ENCODE measurements at regions not wholly inside any gene's neighbourhood (a gene's known extent, or its start where the extent isn't known, plus 50 kb on each side); places are given as distances from the start of the nearest gene placed in this dataset.

DNA sequence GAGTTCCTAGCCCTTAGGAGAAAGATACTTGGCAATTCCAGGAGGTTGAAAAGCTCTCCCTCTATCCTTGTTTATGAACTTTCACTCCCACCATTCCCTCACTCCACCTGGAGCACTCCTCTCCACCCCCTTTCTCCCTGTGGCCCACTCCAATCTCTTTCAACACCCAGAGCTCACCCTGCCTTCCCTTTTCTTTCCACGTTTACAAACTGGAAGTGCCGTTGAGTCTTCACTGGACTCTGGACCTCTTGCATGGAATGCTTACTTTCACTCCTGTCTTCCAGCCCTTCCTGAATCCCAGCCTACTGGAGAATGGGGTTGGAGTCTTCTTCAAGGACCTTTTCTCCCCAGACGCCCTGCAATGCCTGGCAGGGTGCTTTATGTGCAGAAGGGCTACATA is 198.5 kb downstream of the RHOU start:
- Histone ChIP-seq H3K4me3 (no peak overlapping the region), H3K27ac (no peak overlapping the region), H3K27me3 (no peaks in the 10 kb centered on the region), H3K4me1 (peaks cover 21 to 35% (median 29%) of the 10 kb centered on the region in 4 donors), H3K9me3 (no peaks in the 10 kb centered on the region), H3K36me3 (no peaks in the 10 kb centered on the region)
- DNase-seq (no peak), ATAC-seq (ENCODE audit: low FRiP score in 2 of 2) (no peak)
- TF ChIP-seq, protein P1, sequence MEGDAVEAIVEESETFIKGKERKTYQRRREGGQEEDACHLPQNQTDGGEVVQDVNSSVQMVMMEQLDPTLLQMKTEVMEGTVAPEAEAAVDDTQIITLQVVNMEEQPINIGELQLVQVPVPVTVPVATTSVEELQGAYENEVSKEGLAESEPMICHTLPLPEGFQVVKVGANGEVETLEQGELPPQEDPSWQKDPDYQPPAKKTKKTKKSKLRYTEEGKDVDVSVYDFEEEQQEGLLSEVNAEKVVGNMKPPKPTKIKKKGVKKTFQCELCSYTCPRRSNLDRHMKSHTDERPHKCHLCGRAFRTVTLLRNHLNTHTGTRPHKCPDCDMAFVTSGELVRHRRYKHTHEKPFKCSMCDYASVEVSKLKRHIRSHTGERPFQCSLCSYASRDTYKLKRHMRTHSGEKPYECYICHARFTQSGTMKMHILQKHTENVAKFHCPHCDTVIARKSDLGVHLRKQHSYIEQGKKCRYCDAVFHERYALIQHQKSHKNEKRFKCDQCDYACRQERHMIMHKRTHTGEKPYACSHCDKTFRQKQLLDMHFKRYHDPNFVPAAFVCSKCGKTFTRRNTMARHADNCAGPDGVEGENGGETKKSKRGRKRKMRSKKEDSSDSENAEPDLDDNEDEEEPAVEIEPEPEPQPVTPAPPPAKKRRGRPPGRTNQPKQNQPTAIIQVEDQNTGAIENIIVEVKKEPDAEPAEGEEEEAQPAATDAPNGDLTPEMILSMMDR (IDR thresholded peaks at IDR 0.05), result no peak
- TF ChIP-seq POLR2AphosphoS5 (IDR thresholded peaks at IDR 0.05) (no peak), POLR2A (IDR thresholded peaks at IDR 0.05) (no peak), EP300 (IDR thresholded peaks at IDR 0.05) (no peak)
- 68 to 77% methylated on average over 3 of the region's 3 CpGs for WGBS, 2 donors

DNA sequence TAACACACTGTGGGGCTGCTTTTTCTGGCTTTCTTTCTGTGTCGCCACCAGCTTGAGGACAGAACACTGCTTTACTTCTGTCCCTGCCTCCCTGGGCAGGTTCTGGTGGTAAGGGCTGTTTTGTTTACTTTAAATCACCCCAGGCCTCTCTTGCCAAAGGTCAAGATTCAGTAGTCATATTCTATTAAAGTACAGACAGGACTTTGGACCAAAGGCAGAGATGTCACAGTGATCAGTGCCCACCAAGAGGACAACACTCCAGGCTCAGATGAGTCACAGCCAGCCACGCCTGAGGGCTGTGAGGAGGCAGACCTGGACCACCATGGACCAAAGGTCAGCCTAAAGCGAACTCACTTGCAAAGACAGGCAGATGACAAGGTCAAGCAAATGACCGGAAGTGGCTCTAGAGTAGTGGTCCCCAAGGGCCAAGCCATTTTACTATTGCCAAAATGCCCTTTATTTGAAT is 200.0 kb downstream of the RHOU start:
- peaks cover 21 to 37% (median 30%) of the 10 kb centered on the region in 4 donors for H3K4me1 ChIP-seq
- H3K9me3 ChIP-seq, result no peaks in the 10 kb centered on the region
- ATAC-seq (ENCODE audit: low FRiP score in 2 of 2) (no peak), DNase-seq (no peak)
- no peaks in the 10 kb centered on the region for H3K27me3 ChIP-seq
- H3K27ac ChIP-seq, result no peak overlapping the region
- WGBS, 2 donors, result 88 to 93% methylated on average over 4 of the region's 4 CpGs
- no peaks in the 10 kb centered on the region for H3K36me3 ChIP-seq
- H3K4me3 ChIP-seq, result no peak overlapping the region
- TF ChIP-seq, protein P1 (IDR thresholded peaks at IDR 0.05), result no peak
- TF ChIP-seq POLR2A (IDR thresholded peaks at IDR 0.05) (no peak), POLR2AphosphoS5 (IDR thresholded peaks at IDR 0.05) (no peak), EP300 (IDR thresholded peaks at IDR 0.05) (no peak)

DNA sequence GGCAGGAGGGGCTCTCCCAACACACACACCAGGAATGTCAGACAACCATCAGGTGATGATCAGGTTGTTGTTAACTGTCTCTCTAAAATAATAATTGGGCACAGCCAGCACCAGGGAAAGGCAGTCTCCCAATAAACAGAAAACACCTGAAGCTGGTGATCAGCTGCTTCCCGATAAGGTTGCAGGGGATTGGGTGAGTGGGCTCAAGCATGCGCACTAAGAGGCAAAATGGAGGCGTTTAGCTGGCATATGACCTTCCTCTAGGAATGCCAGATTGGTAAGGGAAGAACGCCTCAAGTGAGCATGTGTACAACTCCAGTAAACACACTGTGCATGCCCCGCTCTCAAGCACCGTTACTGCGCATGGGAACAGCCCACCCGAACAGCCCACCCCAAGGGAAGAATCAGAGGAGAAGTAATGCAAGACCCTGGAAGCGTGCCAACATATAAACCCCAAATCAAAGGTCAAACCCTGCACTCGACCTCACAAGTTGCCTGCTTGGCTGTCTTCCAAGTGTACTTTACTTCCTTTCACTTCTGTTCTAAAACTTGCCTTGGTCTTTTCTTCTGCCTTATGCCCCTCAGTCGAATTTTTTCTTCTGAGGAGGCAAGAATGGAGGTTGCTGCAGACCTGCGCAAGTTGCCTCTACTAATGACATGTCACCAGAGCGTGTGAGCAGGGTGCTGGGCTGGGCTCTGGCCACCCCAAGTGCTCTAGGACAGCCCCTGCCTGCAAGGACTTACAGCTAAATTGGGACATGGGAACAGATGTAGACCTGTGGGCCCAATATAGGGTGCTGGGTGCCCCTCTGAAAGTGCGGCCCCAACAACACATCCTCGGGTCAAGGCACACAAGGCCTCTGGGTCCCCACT is 200.8 kb downstream of the RHOU start:
- 58 to 64% methylated on average over 15 of the region's 15 CpGs for WGBS, 2 donors
- DNase-seq (no peak), ATAC-seq (ENCODE audit: low FRiP score in 2 of 2) (no peak)
- Histone ChIP-seq H3K4me3 (no peak overlapping the region), H3K9me3 (no peaks in the 10 kb centered on the region), H3K4me1 (peaks cover 21 to 41% (median 30%) of the 10 kb centered on the region in 4 donors), H3K27ac (no peak overlapping the region), H3K36me3 (no peaks in the 10 kb centered on the region), H3K27me3 (no peaks in the 10 kb centered on the region)
- TF ChIP-seq POLR2AphosphoS5 (IDR thresholded peaks at IDR 0.05) (no peak), EP300 (IDR thresholded peaks at IDR 0.05) (no peak), POLR2A (IDR thresholded peaks at IDR 0.05) (no peak)
- TF ChIP-seq, protein P1 (IDR thresholded peaks at IDR 0.05), result no peak

DNA sequence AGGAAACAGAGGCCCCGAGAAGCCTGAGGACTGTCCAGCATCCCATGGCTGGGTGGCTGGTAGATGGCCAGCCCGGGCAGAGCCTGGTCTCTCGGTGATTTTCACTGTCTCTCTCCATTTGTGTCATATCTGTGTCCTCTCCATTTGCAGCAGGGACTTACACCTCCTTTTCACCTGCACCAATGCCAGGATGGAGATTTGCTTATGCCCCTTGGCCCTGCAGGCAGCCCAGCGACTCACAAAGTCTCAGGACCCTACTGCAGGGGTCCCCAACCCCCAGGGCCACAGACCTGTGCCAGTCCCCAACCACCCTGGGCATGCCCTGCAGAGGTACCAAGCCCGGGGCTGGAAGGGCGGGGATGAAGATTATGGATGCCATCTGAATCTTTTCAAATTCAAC is 201.6 kb downstream of the RHOU start:
- no peak overlapping the region for H3K4me3 ChIP-seq
- ATAC-seq (ENCODE audit: low FRiP score in 2 of 2) (no peak), DNase-seq (no peak)
- peaks cover 21 to 41% (median 30%) of the 10 kb centered on the region in 4 donors for H3K4me1 ChIP-seq
- H3K27ac ChIP-seq, result no peak overlapping the region
- no peaks in the 10 kb centered on the region for H3K36me3 ChIP-seq
- H3K9me3 ChIP-seq, result no peaks in the 10 kb centered on the region
- 89 to 90% methylated on average over 5 to 6 of the region's 6 CpGs for WGBS, 2 donors
- H3K27me3 ChIP-seq, result no peaks in the 10 kb centered on the region
- no peak for TF ChIP-seq EP300 (IDR thresholded peaks at IDR 0.05)
- TF ChIP-seq POLR2AphosphoS5 (IDR thresholded peaks at IDR 0.05), result no peak
- TF ChIP-seq POLR2A (IDR thresholded peaks at IDR 0.05), result no peak
- TF ChIP-seq, protein P1 (IDR thresholded peaks at IDR 0.05), result no peak

Measured in upper lobe of left lung (tissue), 6 donors.